Heart left ventricle (tissue), 16 donors: ENCODE measurements at regions not wholly inside any gene's neighbourhood (a gene's known extent, or its start where the extent isn't known, plus 50 kb on each side); places are given as distances from the start of the nearest gene placed in this dataset.

ENCODE experiments used
- ATAC-seq, 4 donors: fragments of 200-7000 bp; cut with Tn5 transposase; one replicate each; pipeline ENCODE4 v1.9.1; 2020 to 2022; ENCODE audit warnings: moderate library complexity in 4 of 4, mild to moderate bottlenecking in 3 of 4, moderate number of reproducible peaks in 1 of 4
- DNase-seq, 5 donors: peaks; one replicate each; pipeline ENCODE4 v3.0.0-alpha.2; 2020
- H3K27ac ChIP-seq, 12 donors: fragments of 200-600 bp; sonication (generic) in 4 of 12; one replicate each; pipeline versions ENCODE4 v1.5.0 to v1.8.0; 2016 to 2022; ENCODE audit warnings: mild to moderate bottlenecking in 2 of 12
- H3K27me3 ChIP-seq, 9 donors: fragments of 200-600 bp; sonication (generic) in 2 of 9; one replicate each; pipeline versions ENCODE4 v1.5.1 to v1.8.0; 2016 to 2022; ENCODE audit warnings: mild to moderate bottlenecking in 3 of 9
- H3K36me3 ChIP-seq, 9 donors: fragments of 200-600 bp; sonication (generic) in 2 of 9; one replicate each; pipeline versions ENCODE4 v1.5.0 to v1.8.0; 2018 to 2022; ENCODE audit warnings: mild to moderate bottlenecking in 2 of 9
- H3K4me1 ChIP-seq, 12 donors: fragments of 200-600 bp; sonication (generic) in 4 of 12; one replicate each; pipeline versions ENCODE4 v1.5.0 to v1.8.0; 2016 to 2022; ENCODE audit warnings: mild to moderate bottlenecking in 3 of 12
- H3K4me3 ChIP-seq, 12 donors: fragments of 200-600 bp; sonication (generic) in 4 of 12; one replicate each; pipeline versions ENCODE4 v1.5.0 to v1.8.0; 2017 to 2022; ENCODE audit warnings: mild to moderate bottlenecking in 9 of 12, moderate library complexity in 4 of 12
- H3K9me3 ChIP-seq, 12 donors: fragments of 200-600 bp; sonication (generic) in 4 of 12; one replicate each; pipeline versions ENCODE4 v1.5.0 to v1.8.0; 2016 to 2022; ENCODE audit warnings: mild to moderate bottlenecking in 1 of 12
- CTCF ChIP-seq, 12 donors: fragments of 200-600 bp; sonication (generic) in 4 of 12; IDR thresholded peaks; one replicate each; pipeline versions ENCODE4 v1.5.0 to v1.8.0; 2018 to 2022; ENCODE audit warnings: antibody characterized with exemption in 12 of 12, mild to moderate bottlenecking in 5 of 12
- POLR2A ChIP-seq, 2 donors: fragments of 450-650 bp; IDR thresholded peaks; one replicate each; pipeline ENCODE4 v1.6.1; 2017; ENCODE audit warnings: antibody characterized with exemption in 2 of 2, mild to moderate bottlenecking in 2 of 2, moderate library complexity in 2 of 2
- WGBS, 4 donors: extraction: QIAGEN DNeasy Blood & Tissue Kit in 2 of 4; methylation state at CpG; one replicate each; pipeline versions ENCODE4 v1.1.5 to v1.1.7; 2013 to 2018; 5-methylcytosine and 5-hydroxymethylcytosine counted together
- intact Hi-C, 10 donors: fragments of 100-400 bp; cut with DNase I; formaldehyde crosslinking; loops; one replicate each; pipeline versions ENCODE4 v1.11.1 to v1.14.2; 2022
- donor health status: ischemic (EF 13 %, LVEDD 7.1; RV severe dilation, severe dysfunction).
- donor health status: healthy with polysubstance abuse.
- donor health status: DM: no; HTN: yes; CAD: no.
- donor health status: DM: no; HTN: no; CAD: no.
- donor health status: ischemic (EF 25% LVEDD 6.9; RV normal size, moderate dysfunction).
- donor health status: ischemic (EF 25% LVEDD 5.7; RV mildly dilated, moderate dysfunction).
- donor health status: healthy.
- donor health status: DM: yes; HTN: yes; CAD: no.
- donor health status: ischemic (EF 35%, LVEDD 5.7; RV mildly dilated, moderate dysfunction).
- donor health status: nonischemic (EF 11% LVEDD 7.7; RV severe dilation, severe dysfunction).
- donor health status: DM: yes; HTN: yes; CAD: no.
- donor health status: PGD.
- donor health status: ischemic (EF 29% LVEDD 5.4; RV normal size, mild dysfunction).
- donor health status: nonischemic (EF 23%, LVEDD 6.1; RV moderate dilation, normal function).

GRCh38 chr5:34526682-34527305 lies 129.3 kb upstream of the RAI14 start:
- no peaks in the 10 kb centered on the region for H3K9me3 ChIP-seq
- no peak overlapping the region for H3K27ac ChIP-seq
- ATAC-seq (peak in 2 of 4 donors; percentile 12 to 18), DNase-seq (no peak)
- no peak overlapping the region for H3K4me3 ChIP-seq
- intact Hi-C loops = loop anchor here in 3 of 10 donors (10.0 kb wide), 1 partner anchor 128 kb away; the partner anchor contains the start of gene RAI14 (in 3 of the 3)
- no peaks in the 10 kb centered on the region for H3K27me3 ChIP-seq
- no peaks in the 10 kb centered on the region for H3K36me3 ChIP-seq
- 29 to 70% (median 54%) methylated on average over 3 of the region's 3 CpGs for WGBS, 4 donors
- TF ChIP-seq POLR2A (IDR thresholded peaks at IDR 0.05) (no peak), CTCF (IDR thresholded peaks at IDR 0.05) (no peak)
- H3K4me1 ChIP-seq = peaks cover 0 to 14% (median 2%) of the 10 kb centered on the region in 12 donors

- ATAC-seq = no peak
- peaks cover 0 to 6% (median 0%) of the 10 kb centered on the region in 12 donors for H3K4me1 ChIP-seq
- H3K36me3 ChIP-seq = no peaks in the 10 kb centered on the region
- H3K27ac ChIP-seq = peak overlapping the region in 1 of 12 donors; percentile 69
- 82 to 88% (median 84%) methylated on average over 10 of the region's 10 CpGs for WGBS, 4 donors
- H3K9me3 ChIP-seq = no peaks in the 10 kb centered on the region
- H3K4me3 ChIP-seq = no peak overlapping the region
- intact Hi-C loops = loop anchor here in 3 of 10 donors (10.0 kb wide), 1 partner anchor 125 kb away; the partner anchor contains the start of gene RAI14 (in 3 of the 3)
- DNase-seq = no peak
- no peak for TF ChIP-seq CTCF (IDR thresholded peaks at IDR 0.05)
- TF ChIP-seq POLR2A (IDR thresholded peaks at IDR 0.05) = no peak
- no peaks in the 10 kb centered on the region for H3K27me3 ChIP-seq
Measured at GRCh38 chr5:34529581-34530331, 126.4 kb upstream of the RAI14 start.

- Histone ChIP-seq H3K4me3 (no peak overlapping the region), H3K4me1 (peaks cover 0 to 4% (median 0%) of the 10 kb centered on the region in 12 donors), H3K27ac (no peak overlapping the region), H3K9me3 (no peaks in the 10 kb centered on the region), H3K36me3 (no peaks in the 10 kb centered on the region), H3K27me3 (no peaks in the 10 kb centered on the region)
- intact Hi-C loops = no loop called here
- TF ChIP-seq CTCF (IDR thresholded peaks at IDR 0.05) (no peak), POLR2A (IDR thresholded peaks at IDR 0.05) (no peak)
- DNase-seq (no peak), ATAC-seq (no peak)
- 19 to 44% (median 28%) methylated on average over 2 of the region's 2 CpGs for WGBS, 4 donors
Measured at GRCh38 chr5:34530637-34531036, 125.5 kb upstream of the RAI14 start.

- ATAC-seq (no peak), DNase-seq (no peak)
- no peak overlapping the region for H3K27ac ChIP-seq
- no peak overlapping the region for H3K4me3 ChIP-seq
- H3K9me3 ChIP-seq = no peaks in the 10 kb centered on the region
- H3K27me3 ChIP-seq = no peaks in the 10 kb centered on the region
- TF ChIP-seq CTCF (IDR thresholded peaks at IDR 0.05) (no peak), POLR2A (IDR thresholded peaks at IDR 0.05) (no peak)
- H3K4me1 ChIP-seq = no peaks in the 10 kb centered on the region
- H3K36me3 ChIP-seq = no peaks in the 10 kb centered on the region
- intact Hi-C loops = no loop called here
- WGBS, 4 donors = 63 to 69% (median 68%) methylated on average over 8 of the region's 8 CpGs
Measured at GRCh38 chr5:34531751-34532360, 124.3 kb upstream of the RAI14 start.
